ENCODE measurements at regions not wholly inside any gene's neighbourhood (a gene's known extent, or its start where the extent isn't known, plus 50 kb on each side); places are given as distances from the start of the nearest gene placed in this dataset.

DNA sequence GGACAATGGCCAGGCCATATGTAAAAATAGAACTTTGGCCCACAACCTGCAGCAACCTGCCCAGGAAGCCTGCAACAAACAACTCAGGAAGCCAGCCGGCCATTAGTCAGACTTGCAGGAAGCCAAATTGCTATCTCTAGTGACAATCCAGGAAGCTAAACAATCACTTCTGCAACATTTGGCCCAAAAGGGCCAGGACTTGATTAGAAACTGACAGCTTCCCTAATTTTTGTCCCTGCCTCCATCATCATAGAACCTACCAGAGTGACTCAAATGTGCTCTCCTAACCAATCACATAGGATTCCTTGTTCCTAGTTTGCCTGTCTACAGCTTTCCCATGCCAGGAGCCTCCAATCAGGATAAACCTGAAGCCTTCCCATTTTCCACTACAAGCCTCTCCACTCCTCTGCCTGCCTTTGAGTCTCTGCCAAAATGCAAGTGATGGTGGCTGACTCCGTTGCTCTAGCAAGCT lies 639.3 kb downstream of the PTPRU start:
- H3K9me3 ChIP-seq (ENCODE audit: control insufficient read depth in 4 of 4, low read length in 3 of 4), result no peaks in the 10 kb centered on the region
- H3K9ac ChIP-seq (ENCODE audit: low read depth in 1 of 2, low read length in 2 of 2), result no peak overlapping the region
- TF ChIP-seq RAD21 (IDR thresholded peaks at IDR 0.05) (no peak), GABPA (IDR thresholded peaks at IDR 0.05 in 1 of 2, conservative IDR thresholded peaks at IDR 0.05 in 1 of 2) (no peak), JUND (IDR thresholded peaks at IDR 0.05) (peak in 1 of 2 donors; percentile 23), RXRA (IDR thresholded peaks at IDR 0.05) (no peak), NR2F2 (IDR thresholded peaks at IDR 0.05) (peak; percentile 42)
- peaks cover 0 to 3% (median 0%) of the 10 kb centered on the region in 4 donors for H3K27me3 ChIP-seq (ENCODE audit: control insufficient read depth in 4 of 4, insufficient read depth in 4 of 4, low read length in 3 of 4)
- no peaks in the 10 kb centered on the region for H3K36me3 ChIP-seq (ENCODE audit: control insufficient read depth in 4 of 4, insufficient read depth in 3 of 4, low read depth in 1 of 4, low read length in 3 of 4)
- 44% methylated on average over 2 of the region's 2 CpGs for WGBS
- DNase-seq (ENCODE audit: low spot score), result no peak
- no peak overlapping the region for H3K4me3 ChIP-seq (ENCODE audit: low read depth in 1 of 3, low read length in 3 of 3)
- no peaks in the 10 kb centered on the region for H3K4me1 ChIP-seq (ENCODE audit: control insufficient read depth in 4 of 4, insufficient read depth in 4 of 4, low read length in 3 of 4)
- H3K27ac ChIP-seq (ENCODE audit: low read depth in 1 of 2, low read length in 2 of 2), result no peak overlapping the region

DNA sequence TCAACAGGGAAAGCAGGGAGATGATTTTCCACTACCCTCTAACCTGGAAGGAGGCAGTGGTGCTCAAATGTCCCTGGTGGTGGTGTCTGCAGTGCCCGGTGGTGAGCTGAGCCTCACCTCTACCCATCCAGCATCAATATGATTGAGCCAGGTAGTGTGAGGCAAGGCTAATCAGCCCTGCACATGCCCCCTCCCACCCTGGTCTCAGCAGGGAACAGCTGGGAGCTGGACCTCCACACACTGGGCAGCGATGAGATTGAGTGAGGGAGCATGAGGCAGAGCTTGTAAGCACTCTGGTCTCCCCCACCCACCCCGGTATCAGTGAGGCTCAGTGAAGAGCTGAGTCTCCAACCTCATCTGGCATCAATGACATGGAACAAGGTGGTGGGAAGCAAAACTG lies 634.3 kb downstream of the PTPRU start:
- DNase-seq (ENCODE audit: low spot score), result no peak
- Histone ChIP-seq H3K27ac (ENCODE audit: low read depth in 1 of 2, low read length in 2 of 2) (no peak overlapping the region), H3K4me3 (ENCODE audit: low read depth in 1 of 3, low read length in 3 of 3) (no peak overlapping the region), H3K27me3 (ENCODE audit: control insufficient read depth in 4 of 4, insufficient read depth in 4 of 4, low read length in 3 of 4) (peaks cover 0 to 2% (median 0%) of the 10 kb centered on the region in 4 donors), H3K9me3 (ENCODE audit: control insufficient read depth in 4 of 4, low read length in 3 of 4) (no peaks in the 10 kb centered on the region), H3K9ac (ENCODE audit: low read depth in 1 of 2, low read length in 2 of 2) (no peak overlapping the region), H3K36me3 (ENCODE audit: control insufficient read depth in 4 of 4, insufficient read depth in 3 of 4, low read depth in 1 of 4, low read length in 3 of 4) (no peaks in the 10 kb centered on the region), H3K4me1 (ENCODE audit: control insufficient read depth in 4 of 4, insufficient read depth in 4 of 4, low read length in 3 of 4) (no peaks in the 10 kb centered on the region)
- TF ChIP-seq FOXA1 (IDR thresholded peaks at IDR 0.05), result no peak
- no peak for TF ChIP-seq HNF4G (IDR thresholded peaks at IDR 0.05)
- no peak for TF ChIP-seq FOXA2 (IDR thresholded peaks at IDR 0.05)
- TF ChIP-seq, protein P1, sequence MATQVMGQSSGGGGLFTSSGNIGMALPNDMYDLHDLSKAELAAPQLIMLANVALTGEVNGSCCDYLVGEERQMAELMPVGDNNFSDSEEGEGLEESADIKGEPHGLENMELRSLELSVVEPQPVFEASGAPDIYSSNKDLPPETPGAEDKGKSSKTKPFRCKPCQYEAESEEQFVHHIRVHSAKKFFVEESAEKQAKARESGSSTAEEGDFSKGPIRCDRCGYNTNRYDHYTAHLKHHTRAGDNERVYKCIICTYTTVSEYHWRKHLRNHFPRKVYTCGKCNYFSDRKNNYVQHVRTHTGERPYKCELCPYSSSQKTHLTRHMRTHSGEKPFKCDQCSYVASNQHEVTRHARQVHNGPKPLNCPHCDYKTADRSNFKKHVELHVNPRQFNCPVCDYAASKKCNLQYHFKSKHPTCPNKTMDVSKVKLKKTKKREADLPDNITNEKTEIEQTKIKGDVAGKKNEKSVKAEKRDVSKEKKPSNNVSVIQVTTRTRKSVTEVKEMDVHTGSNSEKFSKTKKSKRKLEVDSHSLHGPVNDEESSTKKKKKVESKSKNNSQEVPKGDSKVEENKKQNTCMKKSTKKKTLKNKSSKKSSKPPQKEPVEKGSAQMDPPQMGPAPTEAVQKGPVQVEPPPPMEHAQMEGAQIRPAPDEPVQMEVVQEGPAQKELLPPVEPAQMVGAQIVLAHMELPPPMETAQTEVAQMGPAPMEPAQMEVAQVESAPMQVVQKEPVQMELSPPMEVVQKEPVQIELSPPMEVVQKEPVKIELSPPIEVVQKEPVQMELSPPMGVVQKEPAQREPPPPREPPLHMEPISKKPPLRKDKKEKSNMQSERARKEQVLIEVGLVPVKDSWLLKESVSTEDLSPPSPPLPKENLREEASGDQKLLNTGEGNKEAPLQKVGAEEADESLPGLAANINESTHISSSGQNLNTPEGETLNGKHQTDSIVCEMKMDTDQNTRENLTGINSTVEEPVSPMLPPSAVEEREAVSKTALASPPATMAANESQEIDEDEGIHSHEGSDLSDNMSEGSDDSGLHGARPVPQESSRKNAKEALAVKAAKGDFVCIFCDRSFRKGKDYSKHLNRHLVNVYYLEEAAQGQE (IDR thresholded peaks at IDR 0.05), result no peak
- no peak for TF ChIP-seq EGR1 (IDR thresholded peaks at IDR 0.05; ENCODE audit: low read depth in 2 of 2)
- TF ChIP-seq YY1 (IDR thresholded peaks at IDR 0.05), result no peak
- no peak for TF ChIP-seq MAX (IDR thresholded peaks at IDR 0.05)
- TF ChIP-seq RAD21 (IDR thresholded peaks at IDR 0.05), result no peak
- no peak for TF ChIP-seq TAF1 (conservative IDR thresholded peaks at IDR 0.05)
- TF ChIP-seq ATF3 (IDR thresholded peaks at IDR 0.05), result no peak
- WGBS, result 85% methylated on average over 3 of the region's 3 CpGs

- Histone ChIP-seq H3K27ac (ENCODE audit: low read depth in 1 of 2, low read length in 2 of 2) (no peak overlapping the region), H3K4me3 (ENCODE audit: low read depth in 1 of 3, low read length in 3 of 3) (no peak overlapping the region), H3K4me1 (ENCODE audit: control insufficient read depth in 4 of 4, insufficient read depth in 4 of 4, low read length in 3 of 4) (no peaks in the 10 kb centered on the region), H3K27me3 (ENCODE audit: control insufficient read depth in 4 of 4, insufficient read depth in 4 of 4, low read length in 3 of 4) (no peaks in the 10 kb centered on the region), H3K36me3 (ENCODE audit: control insufficient read depth in 4 of 4, insufficient read depth in 3 of 4, low read depth in 1 of 4, low read length in 3 of 4) (no peaks in the 10 kb centered on the region), H3K9me3 (ENCODE audit: control insufficient read depth in 4 of 4, low read length in 3 of 4) (no peaks in the 10 kb centered on the region), H3K9ac (ENCODE audit: low read depth in 1 of 2, low read length in 2 of 2) (no peak overlapping the region)
- DNase-seq (ENCODE audit: low spot score), result no peak
- 54% methylated on average over 2 of the region's 2 CpGs for WGBS
- TF ChIP-seq, protein P2, sequence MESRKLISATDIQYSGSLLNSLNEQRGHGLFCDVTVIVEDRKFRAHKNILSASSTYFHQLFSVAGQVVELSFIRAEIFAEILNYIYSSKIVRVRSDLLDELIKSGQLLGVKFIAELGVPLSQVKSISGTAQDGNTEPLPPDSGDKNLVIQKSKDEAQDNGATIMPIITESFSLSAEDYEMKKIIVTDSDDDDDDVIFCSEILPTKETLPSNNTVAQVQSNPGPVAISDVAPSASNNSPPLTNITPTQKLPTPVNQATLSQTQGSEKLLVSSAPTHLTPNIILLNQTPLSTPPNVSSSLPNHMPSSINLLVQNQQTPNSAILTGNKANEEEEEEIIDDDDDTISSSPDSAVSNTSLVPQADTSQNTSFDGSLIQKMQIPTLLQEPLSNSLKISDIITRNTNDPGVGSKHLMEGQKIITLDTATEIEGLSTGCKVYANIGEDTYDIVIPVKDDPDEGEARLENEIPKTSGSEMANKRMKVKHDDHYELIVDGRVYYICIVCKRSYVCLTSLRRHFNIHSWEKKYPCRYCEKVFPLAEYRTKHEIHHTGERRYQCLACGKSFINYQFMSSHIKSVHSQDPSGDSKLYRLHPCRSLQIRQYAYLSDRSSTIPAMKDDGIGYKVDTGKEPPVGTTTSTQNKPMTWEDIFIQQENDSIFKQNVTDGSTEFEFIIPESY (IDR thresholded peaks at IDR 0.05), result no peak
- TF ChIP-seq RXRA (IDR thresholded peaks at IDR 0.05) (no peak), SP1 (IDR thresholded peaks at IDR 0.05) (no peak), HNF4A (conservative IDR thresholded peaks at IDR 0.05) (no peak), YY1 (IDR thresholded peaks at IDR 0.05) (no peak), TAF1 (conservative IDR thresholded peaks at IDR 0.05) (no peak)
Measured at GRCh38 chr1:29869802-29870201, 633.5 kb downstream of the PTPRU start.
